ENCODE measurements at regions not wholly inside any gene's neighbourhood (a gene's known extent, or its start where the extent isn't known, plus 50 kb on each side); places are given as distances from the start of the nearest gene placed in this dataset.

DNA sequence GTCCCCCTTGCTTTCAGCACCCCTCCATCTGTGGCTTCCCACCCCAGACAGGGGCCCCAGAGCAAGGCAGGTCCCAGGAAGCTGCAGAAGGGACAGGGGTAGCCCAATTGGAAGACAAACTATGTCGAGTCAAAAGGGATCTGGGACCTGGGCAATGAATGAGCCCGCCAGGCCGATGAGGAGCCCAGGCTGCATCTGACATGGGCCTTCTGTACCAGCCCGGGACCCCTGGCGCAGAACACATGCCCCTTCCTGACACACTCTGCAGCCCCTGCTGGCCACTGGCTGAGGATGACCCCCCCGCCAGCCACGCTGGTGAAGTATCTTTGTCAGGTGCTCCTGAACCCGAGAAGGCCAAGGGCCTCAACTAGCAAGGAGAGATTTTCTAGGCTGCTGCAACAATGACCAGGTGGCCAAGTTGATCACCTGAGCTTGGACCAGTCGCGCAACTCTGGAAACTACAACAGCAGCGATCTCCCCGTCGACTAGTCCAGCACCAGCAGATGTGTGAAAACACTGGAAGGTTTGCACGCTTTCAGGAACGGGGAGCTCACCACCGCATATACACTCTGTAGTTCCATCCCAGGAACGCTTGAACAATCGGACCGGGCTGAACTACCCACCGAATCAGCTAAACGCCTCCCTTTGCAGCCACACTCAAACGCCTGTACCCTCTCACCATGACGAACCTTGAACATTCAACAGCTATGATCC, 119.0 kb downstream of the NCOR2 start:
- TF ChIP-seq, protein P1, sequence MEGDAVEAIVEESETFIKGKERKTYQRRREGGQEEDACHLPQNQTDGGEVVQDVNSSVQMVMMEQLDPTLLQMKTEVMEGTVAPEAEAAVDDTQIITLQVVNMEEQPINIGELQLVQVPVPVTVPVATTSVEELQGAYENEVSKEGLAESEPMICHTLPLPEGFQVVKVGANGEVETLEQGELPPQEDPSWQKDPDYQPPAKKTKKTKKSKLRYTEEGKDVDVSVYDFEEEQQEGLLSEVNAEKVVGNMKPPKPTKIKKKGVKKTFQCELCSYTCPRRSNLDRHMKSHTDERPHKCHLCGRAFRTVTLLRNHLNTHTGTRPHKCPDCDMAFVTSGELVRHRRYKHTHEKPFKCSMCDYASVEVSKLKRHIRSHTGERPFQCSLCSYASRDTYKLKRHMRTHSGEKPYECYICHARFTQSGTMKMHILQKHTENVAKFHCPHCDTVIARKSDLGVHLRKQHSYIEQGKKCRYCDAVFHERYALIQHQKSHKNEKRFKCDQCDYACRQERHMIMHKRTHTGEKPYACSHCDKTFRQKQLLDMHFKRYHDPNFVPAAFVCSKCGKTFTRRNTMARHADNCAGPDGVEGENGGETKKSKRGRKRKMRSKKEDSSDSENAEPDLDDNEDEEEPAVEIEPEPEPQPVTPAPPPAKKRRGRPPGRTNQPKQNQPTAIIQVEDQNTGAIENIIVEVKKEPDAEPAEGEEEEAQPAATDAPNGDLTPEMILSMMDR (IDR thresholded peaks at IDR 0.05; ENCODE audit: control insufficient read depth, extremely low read depth, insufficient read depth), result no peak
- no peak overlapping the region for H3K4me3 ChIP-seq (ENCODE audit: low read depth, low read length)
- DNase-seq (ENCODE audit: low read depth), result no peak

DNA sequence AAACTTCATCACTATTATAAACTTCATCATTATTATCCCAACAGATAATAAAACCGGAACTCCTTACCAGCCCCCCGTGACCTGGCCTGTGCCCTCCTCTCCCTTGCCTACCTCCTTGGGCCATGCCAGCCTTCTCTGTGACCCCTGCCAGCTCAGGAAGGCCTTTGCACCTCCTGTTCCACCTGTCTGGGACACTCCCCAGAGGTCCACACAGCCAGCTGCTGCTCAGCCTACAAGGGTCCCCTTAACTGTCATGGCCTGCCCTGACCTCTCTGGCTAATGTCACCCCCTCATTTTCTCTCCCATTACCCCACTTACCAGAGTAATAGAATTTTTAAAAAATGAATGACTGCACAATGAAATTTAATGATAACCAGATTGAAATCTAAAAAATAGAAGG, 121.0 kb downstream of the NCOR2 start:
- TF ChIP-seq, protein P1 (IDR thresholded peaks at IDR 0.05; ENCODE audit: control insufficient read depth, extremely low read depth, insufficient read depth), result no peak

DNA sequence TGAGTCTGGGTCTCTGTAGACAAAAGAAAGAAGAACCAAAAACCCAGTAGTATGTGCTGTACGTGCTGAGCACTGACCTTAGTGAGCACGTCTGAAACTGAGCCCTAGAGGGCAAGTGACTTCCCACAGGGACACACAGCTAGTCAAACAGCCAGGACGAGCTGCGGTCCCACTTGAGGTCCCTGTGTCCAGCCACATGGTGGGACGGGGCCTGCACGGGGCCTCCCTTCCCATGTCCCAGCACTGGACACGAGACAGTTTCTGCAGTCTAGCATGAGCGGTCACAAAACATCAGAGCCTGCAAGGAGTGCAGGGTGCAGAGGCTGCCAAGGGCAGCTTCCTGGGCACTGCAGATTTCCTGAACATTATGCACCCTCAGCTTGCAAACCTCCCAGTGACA, 121.6 kb downstream of the NCOR2 start:
- DNase-seq (ENCODE audit: low read depth), result no peak
- H3K4me3 ChIP-seq (ENCODE audit: low read depth, low read length), result no peak overlapping the region
- TF ChIP-seq, protein P1 (IDR thresholded peaks at IDR 0.05; ENCODE audit: control insufficient read depth, extremely low read depth, insufficient read depth), result no peak

More for the DNA sequence above, 121.0 kb downstream of the NCOR2 start:
- no peak for DNase-seq (ENCODE audit: low read depth)
- H3K4me3 ChIP-seq (ENCODE audit: low read depth, low read length), result no peak overlapping the region

DNA sequence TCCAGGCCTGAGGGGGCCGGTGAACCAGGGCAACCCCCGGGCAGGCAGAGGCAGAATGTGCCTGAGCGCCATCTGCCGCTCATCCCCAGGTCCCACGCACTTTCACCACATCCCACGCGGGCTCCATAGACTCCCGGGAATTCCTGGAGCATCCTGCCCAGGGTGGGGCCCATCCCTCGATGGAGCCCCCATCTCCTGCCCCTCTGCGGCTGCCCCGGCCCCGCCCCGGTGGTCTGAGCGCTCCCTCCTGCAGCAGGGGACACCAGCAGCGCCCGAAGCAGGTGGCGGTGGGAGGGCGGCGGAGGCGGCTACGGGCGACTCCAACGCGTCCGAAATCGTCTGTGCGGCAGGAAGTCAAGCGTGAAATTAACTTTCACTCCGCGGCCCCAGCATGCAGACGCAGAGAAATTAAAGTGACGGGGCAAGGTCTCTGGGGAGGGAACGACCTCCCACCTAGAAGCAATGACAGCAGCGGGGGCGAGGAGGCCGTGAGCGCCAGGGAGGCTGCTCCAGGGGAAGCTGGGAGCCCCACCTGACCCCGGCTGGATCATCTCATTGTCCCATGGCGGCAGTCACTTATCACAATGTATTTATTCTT, 122.2 kb downstream of the NCOR2 start:
- TF ChIP-seq, protein P1 (IDR thresholded peaks at IDR 0.05; ENCODE audit: control insufficient read depth, extremely low read depth, insufficient read depth), result no peak
- DNase-seq (ENCODE audit: low read depth), result no peak
- H3K4me3 ChIP-seq (ENCODE audit: low read depth, low read length), result no peak overlapping the region

DNA sequence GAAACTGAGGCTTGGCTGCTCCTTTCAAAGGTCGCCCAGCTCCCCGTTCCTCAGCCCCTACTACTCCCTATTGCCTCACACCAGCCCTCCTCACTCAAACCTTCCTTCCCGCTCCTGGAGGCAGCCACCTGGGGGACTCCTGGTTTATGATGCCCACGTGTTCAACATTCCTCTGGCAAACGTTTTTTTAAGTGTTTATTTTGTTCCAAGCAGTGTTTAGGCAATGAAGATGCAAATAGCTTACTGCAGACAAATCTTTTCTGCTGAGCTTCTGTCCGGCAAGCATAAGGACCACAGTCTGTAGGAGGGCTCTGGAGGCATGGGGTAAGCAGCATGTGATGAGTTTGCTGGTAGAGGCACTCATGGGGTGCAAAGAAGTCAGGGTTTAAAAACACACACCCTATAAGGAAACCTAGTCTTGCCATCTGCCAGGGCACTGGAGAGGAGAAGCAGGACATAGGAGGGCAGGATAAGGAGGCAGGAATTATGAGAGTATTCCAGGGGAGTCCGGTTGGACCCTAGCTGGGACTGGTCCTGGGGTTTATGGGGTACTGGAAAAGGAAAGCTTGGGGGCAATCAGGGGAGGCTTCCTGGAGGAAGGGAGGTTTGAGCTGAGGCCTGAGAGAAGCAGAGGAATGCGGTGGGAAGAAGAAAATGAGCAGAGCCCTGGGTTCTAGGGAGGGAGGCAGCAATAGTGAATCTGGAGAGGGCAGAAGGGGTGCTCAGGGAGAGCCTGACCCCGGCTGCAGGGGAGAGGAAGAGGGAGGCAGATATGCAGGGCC, 123.3 kb downstream of the NCOR2 start:
- TF ChIP-seq, protein P1 (IDR thresholded peaks at IDR 0.05; ENCODE audit: control insufficient read depth, extremely low read depth, insufficient read depth), result no peak

DNA sequence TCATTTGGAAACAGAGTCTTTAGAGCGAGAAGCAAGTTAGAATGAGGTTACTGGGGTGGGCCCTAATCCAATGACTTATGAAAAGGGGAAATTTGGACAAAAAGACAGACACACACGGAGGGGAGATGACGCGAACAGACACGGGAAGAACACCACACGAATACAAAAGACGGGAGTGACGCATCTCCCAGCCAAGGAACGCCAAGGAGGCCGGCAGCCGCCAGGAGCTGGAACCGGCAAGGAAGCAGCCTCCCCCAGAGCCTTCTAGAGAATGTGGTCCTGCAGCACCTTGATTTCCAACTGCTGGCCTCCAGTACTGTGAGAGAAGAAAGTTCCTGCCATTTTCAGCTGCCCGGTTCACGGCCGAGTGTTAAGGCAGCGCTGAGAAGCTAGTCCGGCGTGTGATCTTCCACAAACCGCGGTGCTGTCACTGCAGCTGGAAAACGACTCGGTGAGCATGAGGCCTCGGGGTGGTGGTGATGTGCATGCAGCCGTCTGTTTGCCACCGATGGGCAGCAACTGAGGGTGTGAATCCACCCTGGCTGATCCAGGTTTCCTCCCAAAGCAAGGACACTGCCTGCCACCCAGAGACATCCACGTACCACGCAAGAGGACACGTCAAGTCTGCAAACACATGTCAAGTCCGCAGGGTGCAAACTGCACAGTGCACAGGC, 124.5 kb downstream of the NCOR2 start:
- H3K4me3 ChIP-seq (ENCODE audit: low read depth, low read length), result no peak overlapping the region
- no peak for DNase-seq (ENCODE audit: low read depth)
- TF ChIP-seq, protein P1 (IDR thresholded peaks at IDR 0.05; ENCODE audit: control insufficient read depth, extremely low read depth, insufficient read depth), result no peak

More for the DNA sequence above, 123.3 kb downstream of the NCOR2 start:
- no peak overlapping the region for H3K4me3 ChIP-seq (ENCODE audit: low read depth, low read length)
- DNase-seq (ENCODE audit: low read depth), result no peak

Measured in LNCaP clone FGC (cell line).